ENCODE measurements at regions not wholly inside any gene's neighbourhood (a gene's known extent, or its start where the extent isn't known, plus 50 kb on each side); places are given as distances from the start of the nearest gene placed in this dataset.

DNA sequence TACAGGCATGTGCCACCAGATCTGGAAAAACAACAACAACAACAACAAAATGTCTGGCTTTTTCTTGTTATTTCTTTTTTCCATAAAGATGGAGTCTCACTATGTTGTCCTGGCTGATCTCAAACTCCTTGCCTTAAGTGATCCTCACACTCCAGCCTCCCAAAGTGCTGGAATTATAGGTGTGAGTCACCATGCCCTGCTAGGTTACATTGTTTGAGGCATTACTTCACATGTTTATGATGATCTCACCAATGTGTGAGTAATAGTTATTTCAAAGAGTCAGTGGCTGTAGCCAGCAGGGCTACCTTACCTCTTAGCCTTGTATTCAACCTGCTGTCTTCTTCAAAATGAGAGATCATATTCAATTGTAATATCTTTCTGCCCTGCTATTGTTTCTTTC is 445.7 kb downstream of the AMY1C start:
- H3K4me3 ChIP-seq (ENCODE audit: low read depth in 2 of 2, low read length in 2 of 2): no peak overlapping the region
- peaks cover 3% of the 10 kb centered on the region; the same call in 1 of the 2 replicates for H3K9me3 ChIP-seq (ENCODE audit: control insufficient read depth, insufficient read depth, low read depth, low read length)
- intact Hi-C loops (cut with micrococcal nuclease; ENCODE audit: unreplicated experiment): no loop called here
- no TSS peak for BruUV-seq (replicated peaks)
- H3K4me1 ChIP-seq (ENCODE audit: control insufficient read depth, insufficient read depth, low read length): no peaks in the 10 kb centered on the region
- H3K27ac ChIP-seq (ENCODE audit: low read length): no peak overlapping the region
- TF ChIP-seq POLR2AphosphoS5 (IDR thresholded peaks at IDR 0.05; ENCODE audit: low read depth, low read length): no peak
- TF ChIP-seq TCF7L2 (IDR thresholded peaks at IDR 0.05; ENCODE audit: low read depth, low read length): no peak
- TF ChIP-seq, protein P1, sequence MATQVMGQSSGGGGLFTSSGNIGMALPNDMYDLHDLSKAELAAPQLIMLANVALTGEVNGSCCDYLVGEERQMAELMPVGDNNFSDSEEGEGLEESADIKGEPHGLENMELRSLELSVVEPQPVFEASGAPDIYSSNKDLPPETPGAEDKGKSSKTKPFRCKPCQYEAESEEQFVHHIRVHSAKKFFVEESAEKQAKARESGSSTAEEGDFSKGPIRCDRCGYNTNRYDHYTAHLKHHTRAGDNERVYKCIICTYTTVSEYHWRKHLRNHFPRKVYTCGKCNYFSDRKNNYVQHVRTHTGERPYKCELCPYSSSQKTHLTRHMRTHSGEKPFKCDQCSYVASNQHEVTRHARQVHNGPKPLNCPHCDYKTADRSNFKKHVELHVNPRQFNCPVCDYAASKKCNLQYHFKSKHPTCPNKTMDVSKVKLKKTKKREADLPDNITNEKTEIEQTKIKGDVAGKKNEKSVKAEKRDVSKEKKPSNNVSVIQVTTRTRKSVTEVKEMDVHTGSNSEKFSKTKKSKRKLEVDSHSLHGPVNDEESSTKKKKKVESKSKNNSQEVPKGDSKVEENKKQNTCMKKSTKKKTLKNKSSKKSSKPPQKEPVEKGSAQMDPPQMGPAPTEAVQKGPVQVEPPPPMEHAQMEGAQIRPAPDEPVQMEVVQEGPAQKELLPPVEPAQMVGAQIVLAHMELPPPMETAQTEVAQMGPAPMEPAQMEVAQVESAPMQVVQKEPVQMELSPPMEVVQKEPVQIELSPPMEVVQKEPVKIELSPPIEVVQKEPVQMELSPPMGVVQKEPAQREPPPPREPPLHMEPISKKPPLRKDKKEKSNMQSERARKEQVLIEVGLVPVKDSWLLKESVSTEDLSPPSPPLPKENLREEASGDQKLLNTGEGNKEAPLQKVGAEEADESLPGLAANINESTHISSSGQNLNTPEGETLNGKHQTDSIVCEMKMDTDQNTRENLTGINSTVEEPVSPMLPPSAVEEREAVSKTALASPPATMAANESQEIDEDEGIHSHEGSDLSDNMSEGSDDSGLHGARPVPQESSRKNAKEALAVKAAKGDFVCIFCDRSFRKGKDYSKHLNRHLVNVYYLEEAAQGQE (IDR thresholded peaks at IDR 0.05; ENCODE audit: insufficient read depth in 1 of 2, low read depth in 2 of 2, low read length in 1 of 2): no peak
- no peak for TF ChIP-seq CTCF (IDR thresholded peaks at IDR 0.05)
- TF ChIP-seq SIN3A (IDR thresholded peaks at IDR 0.05; ENCODE audit: borderline replicate concordance, insufficient read depth, low read depth, low read length): no peak
- ATAC-seq (peak; percentile 58; the same call in 1 of the 2 replicates), DNase-seq (ENCODE audit: low read depth, low spot score) (peak; percentile 50)
- H3K27me3 ChIP-seq (ENCODE audit: control insufficient read depth, insufficient read depth, low read length): no peaks in the 10 kb centered on the region
- H3K36me3 ChIP-seq (ENCODE audit: control insufficient read depth, insufficient read depth, low read length): no peaks in the 10 kb centered on the region
- ChIA-PET POLR2A (no interaction called here), CTCF (no interaction called here)
- in situ Hi-C loops (cut with HindIII; ENCODE audit: low pct_unique_long_range_greater_than_20kb, low sequenced_read_pairs): no loop called here

- ChIA-PET CTCF (no interaction called here), POLR2A (no interaction called here)
- BruUV-seq (replicated peaks): no TSS peak
- Histone ChIP-seq H3K9me3 (ENCODE audit: control insufficient read depth, insufficient read depth, low read depth, low read length) (peaks cover 7% of the 10 kb centered on the region), H3K27ac (ENCODE audit: low read length) (no peak overlapping the region), H3K27me3 (ENCODE audit: control insufficient read depth, insufficient read depth, low read length) (no peaks in the 10 kb centered on the region), H3K4me1 (ENCODE audit: control insufficient read depth, insufficient read depth, low read length) (no peaks in the 10 kb centered on the region), H3K36me3 (ENCODE audit: control insufficient read depth, insufficient read depth, low read length) (no peaks in the 10 kb centered on the region), H3K4me3 (ENCODE audit: low read depth in 2 of 2, low read length in 2 of 2) (no peak overlapping the region)
- in situ Hi-C loops (cut with HindIII; ENCODE audit: low pct_unique_long_range_greater_than_20kb, low sequenced_read_pairs) (no loop called here), intact Hi-C loops (cut with micrococcal nuclease; ENCODE audit: unreplicated experiment) (no loop called here)
- TF ChIP-seq TCF7L2 (IDR thresholded peaks at IDR 0.05; ENCODE audit: low read depth, low read length) (no peak), CTCF (IDR thresholded peaks at IDR 0.05) (no peak), POLR2AphosphoS5 (IDR thresholded peaks at IDR 0.05; ENCODE audit: low read depth, low read length) (no peak), SIN3A (IDR thresholded peaks at IDR 0.05; ENCODE audit: borderline replicate concordance, insufficient read depth, low read depth, low read length) (no peak)
- TF ChIP-seq, protein P1 (IDR thresholded peaks at IDR 0.05; ENCODE audit: insufficient read depth in 1 of 2, low read depth in 2 of 2, low read length in 1 of 2): no peak
- ATAC-seq (no peak), DNase-seq (ENCODE audit: low read depth, low spot score) (no peak)
These were observed 446.4 kb downstream of the AMY1C start for GRCh38 chr1:104196136-104196535.

Data from Panc1 (cell line).